ENCODE measurements at regions not wholly inside any gene's neighbourhood (a gene's known extent, or its start where the extent isn't known, plus 50 kb on each side); places are given as distances from the start of the nearest gene placed in this dataset.

- ChIA-PET CTCF (no interaction called here), POLR2A (no interaction called here)
- TF ChIP-seq ARNT (IDR thresholded peaks at IDR 0.05) (no peak), NFRKB (IDR thresholded peaks at IDR 0.05) (no peak), ELF4 (IDR thresholded peaks at IDR 0.05) (no peak), FOXM1 (IDR thresholded peaks at IDR 0.05; ENCODE audit: borderline replicate concordance) (no peak), ZNF384 (IDR thresholded peaks at IDR 0.05) (no peak), SP1 (IDR thresholded peaks at IDR 0.05) (no peak), FOXA1 (IDR thresholded peaks at IDR 0.05) (no peak), LEF1 (IDR thresholded peaks at IDR 0.05; ENCODE audit: borderline replicate concordance) (no peak), FOXK2 (IDR thresholded peaks at IDR 0.05) (no peak), HDGF (IDR thresholded peaks at IDR 0.05; ENCODE audit: borderline replicate concordance) (no peak), L3MBTL2 (conservative IDR thresholded peaks at IDR 0.05) (no peak), SUZ12 (IDR thresholded peaks at IDR 0.05) (no peak), TARDBP (IDR thresholded peaks at IDR 0.05) (no peak), CTBP1 (IDR thresholded peaks at IDR 0.05; ENCODE audit: borderline replicate concordance) (no peak)
- TF ChIP-seq, protein P1, sequence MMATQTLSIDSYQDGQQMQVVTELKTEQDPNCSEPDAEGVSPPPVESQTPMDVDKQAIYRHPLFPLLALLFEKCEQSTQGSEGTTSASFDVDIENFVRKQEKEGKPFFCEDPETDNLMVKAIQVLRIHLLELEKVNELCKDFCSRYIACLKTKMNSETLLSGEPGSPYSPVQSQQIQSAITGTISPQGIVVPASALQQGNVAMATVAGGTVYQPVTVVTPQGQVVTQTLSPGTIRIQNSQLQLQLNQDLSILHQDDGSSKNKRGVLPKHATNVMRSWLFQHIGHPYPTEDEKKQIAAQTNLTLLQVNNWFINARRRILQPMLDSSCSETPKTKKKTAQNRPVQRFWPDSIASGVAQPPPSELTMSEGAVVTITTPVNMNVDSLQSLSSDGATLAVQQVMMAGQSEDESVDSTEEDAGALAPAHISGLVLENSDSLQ (IDR thresholded peaks at IDR 0.05), result no peak
- DNase-seq (ENCODE audit: extremely low spot score), result no peak
Measured at GRCh38 chr20:43271980-43272379, 82.3 kb upstream of the PTPRT start.

DNA sequence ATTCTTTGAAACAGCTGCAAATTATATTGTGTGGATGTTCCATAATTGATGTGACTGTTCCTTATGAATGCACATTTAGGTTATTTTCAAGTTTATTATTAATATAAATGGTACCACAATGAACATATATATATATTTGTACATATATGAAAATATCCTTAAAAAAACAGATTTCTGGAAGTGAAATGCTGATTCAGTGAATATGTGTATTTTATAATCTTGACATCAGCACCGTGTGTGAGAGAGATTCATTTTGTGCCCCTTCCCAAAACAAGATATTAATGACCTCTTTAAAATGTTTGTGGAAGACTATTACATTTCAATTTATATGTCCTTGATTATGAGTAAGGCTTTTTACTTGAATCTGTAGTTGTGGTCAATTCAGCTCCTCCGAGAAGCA is 75.7 kb upstream of the PTPRT start:
- TF ChIP-seq FOXA1 (IDR thresholded peaks at IDR 0.05), result no peak
- TF ChIP-seq FOXM1 (IDR thresholded peaks at IDR 0.05; ENCODE audit: borderline replicate concordance), result no peak
- no peak for TF ChIP-seq NFRKB (IDR thresholded peaks at IDR 0.05)
- TF ChIP-seq HDGF (IDR thresholded peaks at IDR 0.05; ENCODE audit: borderline replicate concordance), result no peak
- TF ChIP-seq ELF4 (IDR thresholded peaks at IDR 0.05), result no peak
- TF ChIP-seq BHLHE40 (IDR thresholded peaks at IDR 0.05; ENCODE audit: borderline replicate concordance), result no peak
- TF ChIP-seq SP1 (IDR thresholded peaks at IDR 0.05), result no peak
- no peak for TF ChIP-seq LEF1 (IDR thresholded peaks at IDR 0.05; ENCODE audit: borderline replicate concordance)
- TF ChIP-seq FOXK2 (IDR thresholded peaks at IDR 0.05), result no peak
- TF ChIP-seq, protein P1 (IDR thresholded peaks at IDR 0.05), result no peak
- TF ChIP-seq ZNF384 (IDR thresholded peaks at IDR 0.05), result no peak
- TF ChIP-seq L3MBTL2 (conservative IDR thresholded peaks at IDR 0.05), result no peak
- no peak for TF ChIP-seq ARNT (IDR thresholded peaks at IDR 0.05)
- TF ChIP-seq TARDBP (IDR thresholded peaks at IDR 0.05), result no peak
- TF ChIP-seq SUZ12 (IDR thresholded peaks at IDR 0.05), result no peak
- TF ChIP-seq CTBP1 (IDR thresholded peaks at IDR 0.05; ENCODE audit: borderline replicate concordance), result no peak
- ChIA-PET POLR2A (no interaction called here), CTCF (no interaction called here)
- no peak for DNase-seq (ENCODE audit: extremely low spot score)

DNA sequence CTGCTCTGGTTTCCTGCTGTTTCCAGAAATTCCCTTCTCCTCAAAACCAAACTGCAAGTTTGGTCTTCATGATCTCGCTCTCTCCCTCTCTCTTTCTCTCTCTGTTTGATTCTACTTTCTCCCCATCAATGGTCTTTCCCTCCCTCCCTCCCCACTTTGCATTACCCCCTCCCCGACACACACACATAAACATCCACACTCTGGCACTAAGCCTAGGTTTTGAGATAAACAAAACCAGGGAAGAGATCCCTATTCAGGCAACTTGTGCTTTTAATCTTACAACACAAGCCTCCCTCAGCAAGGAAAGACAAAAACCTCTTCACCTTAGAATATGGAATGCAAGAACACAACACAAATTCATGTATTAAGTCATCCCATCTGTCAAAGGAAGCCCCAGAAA is 73.5 kb upstream of the PTPRT start:
- no peak for DNase-seq (ENCODE audit: extremely low spot score)
- TF ChIP-seq, protein P1 (IDR thresholded peaks at IDR 0.05), result no peak
- TF ChIP-seq ZNF384 (IDR thresholded peaks at IDR 0.05) (no peak), SUZ12 (IDR thresholded peaks at IDR 0.05) (no peak), NFRKB (IDR thresholded peaks at IDR 0.05) (no peak), FOXA1 (IDR thresholded peaks at IDR 0.05) (no peak), ELF4 (IDR thresholded peaks at IDR 0.05) (no peak), FOXK2 (IDR thresholded peaks at IDR 0.05) (no peak), CTBP1 (IDR thresholded peaks at IDR 0.05; ENCODE audit: borderline replicate concordance) (no peak), L3MBTL2 (conservative IDR thresholded peaks at IDR 0.05) (no peak), TARDBP (IDR thresholded peaks at IDR 0.05) (no peak), FOXM1 (IDR thresholded peaks at IDR 0.05; ENCODE audit: borderline replicate concordance) (no peak), BHLHE40 (IDR thresholded peaks at IDR 0.05; ENCODE audit: borderline replicate concordance) (no peak), SP1 (IDR thresholded peaks at IDR 0.05) (no peak), LEF1 (IDR thresholded peaks at IDR 0.05; ENCODE audit: borderline replicate concordance) (no peak), ARNT (IDR thresholded peaks at IDR 0.05) (no peak), HDGF (IDR thresholded peaks at IDR 0.05; ENCODE audit: borderline replicate concordance) (no peak)
- CTCF ChIA-PET, result no interaction called here
- POLR2A ChIA-PET, result no interaction called here

- TF ChIP-seq NFRKB (IDR thresholded peaks at IDR 0.05) (no peak), FOXA1 (IDR thresholded peaks at IDR 0.05) (no peak), LEF1 (IDR thresholded peaks at IDR 0.05; ENCODE audit: borderline replicate concordance) (no peak), FOXK2 (IDR thresholded peaks at IDR 0.05) (no peak), ZNF384 (IDR thresholded peaks at IDR 0.05) (no peak)
- ChIA-PET CTCF (no interaction called here), POLR2A (no interaction called here)
Measured at GRCh38 chr20:43262341-43262740, 72.6 kb upstream of the PTPRT start.

GRCh38 chr20:43255877-43256276 is 66.2 kb upstream of the PTPRT start:
- no peak for TF ChIP-seq FOXM1 (IDR thresholded peaks at IDR 0.05; ENCODE audit: borderline replicate concordance)
- ChIA-PET CTCF (no interaction called here), POLR2A (no interaction called here)
- DNase-seq (ENCODE audit: extremely low spot score), result no peak

More at GRCh38 chr20:43262341-43262740, 72.6 kb upstream of the PTPRT start:
- no peak for DNase-seq (ENCODE audit: extremely low spot score)

GRCh38 chr20:43252761-43253160 is 63.1 kb upstream of the PTPRT start:
- ChIA-PET CTCF (no interaction called here), POLR2A (no interaction called here)
- DNase-seq (ENCODE audit: extremely low spot score), result no peak
- no peak for TF ChIP-seq CTBP1 (IDR thresholded peaks at IDR 0.05; ENCODE audit: borderline replicate concordance)

DNA sequence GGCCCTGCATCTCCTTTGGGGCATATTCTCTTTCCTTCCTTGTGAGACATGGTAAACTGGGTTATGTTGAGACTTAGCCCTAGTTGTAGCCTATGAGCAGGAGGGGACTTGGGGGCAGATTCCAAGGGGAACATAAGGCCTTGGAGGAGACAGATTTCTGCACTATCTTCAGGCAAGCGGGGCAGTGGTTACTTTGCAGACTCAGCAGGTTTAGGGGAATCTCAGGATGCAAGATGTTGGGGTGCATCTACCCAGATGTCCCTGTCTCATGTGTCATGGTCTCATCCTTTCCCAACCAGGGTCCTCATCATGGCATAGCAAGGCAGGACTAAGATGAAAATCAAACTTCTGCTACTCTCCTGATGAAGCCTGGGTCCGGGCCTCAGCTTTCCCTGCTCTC is 58.6 kb upstream of the PTPRT start:
- CTCF ChIA-PET, result no interaction called here
- no peak for TF ChIP-seq L3MBTL2 (conservative IDR thresholded peaks at IDR 0.05)
- TF ChIP-seq TARDBP (IDR thresholded peaks at IDR 0.05), result no peak
- TF ChIP-seq CTBP1 (IDR thresholded peaks at IDR 0.05; ENCODE audit: borderline replicate concordance), result no peak
- TF ChIP-seq BHLHE40 (IDR thresholded peaks at IDR 0.05; ENCODE audit: borderline replicate concordance), result no peak
- TF ChIP-seq FOXK2 (IDR thresholded peaks at IDR 0.05), result no peak
- TF ChIP-seq FOXM1 (IDR thresholded peaks at IDR 0.05; ENCODE audit: borderline replicate concordance), result no peak
- TF ChIP-seq ELF4 (IDR thresholded peaks at IDR 0.05), result no peak
- TF ChIP-seq, protein P1 (IDR thresholded peaks at IDR 0.05), result no peak
- TF ChIP-seq ARNT (IDR thresholded peaks at IDR 0.05), result no peak
- no peak for TF ChIP-seq ZNF384 (IDR thresholded peaks at IDR 0.05)
- no peak for TF ChIP-seq FOXA1 (IDR thresholded peaks at IDR 0.05)
- no peak for TF ChIP-seq HDGF (IDR thresholded peaks at IDR 0.05; ENCODE audit: borderline replicate concordance)
- no peak for TF ChIP-seq SP1 (IDR thresholded peaks at IDR 0.05)
- no peak for TF ChIP-seq NFRKB (IDR thresholded peaks at IDR 0.05)
- no peak for TF ChIP-seq LEF1 (IDR thresholded peaks at IDR 0.05; ENCODE audit: borderline replicate concordance)
- no peak for DNase-seq (ENCODE audit: extremely low spot score)
- POLR2A ChIA-PET, result no interaction called here
